GM12875 (cell line): ENCODE measurements at regions not wholly inside any gene's neighbourhood (a gene's known extent, or its start where the extent isn't known, plus 50 kb on each side); places are given as distances from the start of the nearest gene placed in this dataset.

Source experiments
- H3K4me3 ChIP-seq: one replicate; pipeline ENCODE4 v1.5.1; 2011; ENCODE audit warnings: low read depth, low read length, control low read depth
- TF ChIP-seq, protein P1 (sequence below): IDR thresholded peaks from 2 replicates; pipeline ENCODE4 v1.5.1; 2011; ENCODE audit warnings: low read depth, mild to moderate bottlenecking, control low read depth, inconsistent platforms, low read length, moderate library complexity, borderline replicate concordance; ENCODE audit not compliant: insufficient read depth

DNA sequence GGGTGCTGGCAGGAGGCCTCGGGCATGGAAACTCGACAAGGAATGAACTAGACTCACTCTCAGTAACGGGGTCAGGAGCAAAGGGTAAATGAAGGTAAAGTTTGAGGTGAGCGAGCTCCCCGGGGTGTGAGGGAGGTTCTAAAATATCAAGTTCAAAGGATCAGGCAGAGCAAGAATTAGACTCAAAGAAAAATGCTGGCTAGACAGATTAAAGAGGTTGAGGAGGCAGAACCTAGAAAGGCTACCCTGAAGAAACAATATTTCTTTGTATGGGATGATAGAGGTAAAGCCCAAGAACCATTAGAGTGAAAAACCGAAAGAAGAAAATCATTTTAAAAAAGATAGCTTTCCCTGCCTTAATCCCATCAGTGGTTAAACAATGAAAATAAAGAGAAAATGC, 386.7 kb upstream of the MEF2C start:
- TF ChIP-seq, protein P1, sequence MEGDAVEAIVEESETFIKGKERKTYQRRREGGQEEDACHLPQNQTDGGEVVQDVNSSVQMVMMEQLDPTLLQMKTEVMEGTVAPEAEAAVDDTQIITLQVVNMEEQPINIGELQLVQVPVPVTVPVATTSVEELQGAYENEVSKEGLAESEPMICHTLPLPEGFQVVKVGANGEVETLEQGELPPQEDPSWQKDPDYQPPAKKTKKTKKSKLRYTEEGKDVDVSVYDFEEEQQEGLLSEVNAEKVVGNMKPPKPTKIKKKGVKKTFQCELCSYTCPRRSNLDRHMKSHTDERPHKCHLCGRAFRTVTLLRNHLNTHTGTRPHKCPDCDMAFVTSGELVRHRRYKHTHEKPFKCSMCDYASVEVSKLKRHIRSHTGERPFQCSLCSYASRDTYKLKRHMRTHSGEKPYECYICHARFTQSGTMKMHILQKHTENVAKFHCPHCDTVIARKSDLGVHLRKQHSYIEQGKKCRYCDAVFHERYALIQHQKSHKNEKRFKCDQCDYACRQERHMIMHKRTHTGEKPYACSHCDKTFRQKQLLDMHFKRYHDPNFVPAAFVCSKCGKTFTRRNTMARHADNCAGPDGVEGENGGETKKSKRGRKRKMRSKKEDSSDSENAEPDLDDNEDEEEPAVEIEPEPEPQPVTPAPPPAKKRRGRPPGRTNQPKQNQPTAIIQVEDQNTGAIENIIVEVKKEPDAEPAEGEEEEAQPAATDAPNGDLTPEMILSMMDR, result no peak
- no peak overlapping the region for H3K4me3 ChIP-seq

DNA sequence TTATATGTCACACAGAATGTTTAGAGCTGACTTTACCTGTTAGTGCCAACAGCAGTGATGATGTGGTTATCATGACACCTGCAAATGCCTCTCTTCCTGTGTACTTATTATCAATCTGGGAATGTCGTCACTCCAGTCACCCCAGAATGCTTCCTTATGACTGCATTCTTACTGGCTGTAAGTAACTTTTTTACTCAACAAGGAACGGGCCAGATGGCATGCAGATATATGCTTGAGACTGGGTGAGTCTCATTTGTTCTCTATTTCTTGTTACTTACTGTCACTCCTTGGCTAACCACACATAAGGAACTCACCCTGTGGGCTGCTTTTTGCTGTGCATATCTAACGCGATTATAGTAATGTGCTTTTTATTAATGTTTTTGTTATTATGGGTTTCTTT, 385.5 kb upstream of the MEF2C start:
- no peak overlapping the region for H3K4me3 ChIP-seq

DNA sequence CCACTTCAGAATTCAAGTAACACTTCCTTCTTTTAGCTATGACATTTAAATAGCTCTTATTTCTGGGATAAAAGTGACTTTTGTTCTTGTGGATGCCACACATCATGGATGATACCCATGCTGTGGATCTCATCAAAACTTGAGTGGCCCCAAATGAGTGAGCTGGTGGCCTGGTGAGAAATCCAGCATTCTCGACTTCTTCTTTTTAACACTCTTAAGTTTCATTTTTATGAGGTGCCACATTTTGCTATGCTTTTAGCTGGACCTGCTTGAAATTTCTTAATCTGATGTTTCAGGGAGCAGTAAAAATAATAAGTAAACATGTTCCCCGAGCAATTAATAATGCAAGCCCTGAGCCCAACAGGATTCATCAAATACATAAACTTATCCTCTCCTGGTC, 384.8 kb upstream of the MEF2C start:
- no peak overlapping the region for H3K4me3 ChIP-seq
- TF ChIP-seq, protein P1, result no peak

More for the DNA sequence above, 385.5 kb upstream of the MEF2C start:
- TF ChIP-seq, protein P1, result no peak

- H3K4me3 ChIP-seq, result no peak overlapping the region
Observed at GRCh38 chr5:89265511-89266179, 382.7 kb upstream of the MEF2C start.

DNA sequence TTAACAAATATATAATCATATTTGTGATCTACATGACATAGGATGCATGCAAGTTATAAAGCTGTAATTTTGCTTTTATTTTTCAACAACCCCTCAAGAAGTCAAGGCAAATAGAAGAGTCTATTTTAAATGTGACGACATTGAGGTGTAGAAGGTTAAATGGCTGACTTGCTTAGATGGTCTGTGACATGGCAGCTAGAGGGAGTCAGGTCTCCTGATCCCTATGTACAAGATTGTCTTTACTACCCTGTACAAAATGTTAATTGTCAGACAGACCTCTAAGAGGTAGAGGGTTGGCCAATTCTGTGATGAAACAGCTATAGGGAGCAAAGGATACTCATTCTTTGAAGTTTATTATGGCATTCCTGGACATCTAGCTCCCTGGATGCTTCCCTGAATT, 380.9 kb upstream of the MEF2C start:
- no peak overlapping the region for H3K4me3 ChIP-seq
- TF ChIP-seq, protein P1, result no peak

More at GRCh38 chr5:89265511-89266179, 382.7 kb upstream of the MEF2C start:
- TF ChIP-seq, protein P1, result no peak

- TF ChIP-seq, protein P1, result no peak
- H3K4me3 ChIP-seq, result no peak overlapping the region
Observed at GRCh38 chr5:89262030-89262429, 379.0 kb upstream of the MEF2C start.

- TF ChIP-seq, protein P1, result no peak
- no peak overlapping the region for H3K4me3 ChIP-seq
Observed at GRCh38 chr5:89260254-89260653, 377.3 kb upstream of the MEF2C start.
